GM06990 (cell line): ENCODE measurements at regions not wholly inside any gene's neighbourhood (a gene's known extent, or its start where the extent isn't known, plus 50 kb on each side); places are given as distances from the start of the nearest gene placed in this dataset.

ENCODE experiments used
- DNase-seq: peaks from one replicate; pipeline ENCODE4 v3.0.0-alpha.2; 2011; ENCODE audit not compliant: insufficient read length; ENCODE audit errors: extremely low read depth
- H3K27me3 ChIP-seq: replicated peaks from 2 replicates; pipeline ENCODE4 v1.6.0; 2011; ENCODE audit warnings: low read length; ENCODE audit not compliant: control insufficient read depth, insufficient read depth
- H3K36me3 ChIP-seq: 2 replicates; pipeline ENCODE4 v1.5.1; 2011; ENCODE audit warnings: low read length; ENCODE audit not compliant: control insufficient read depth, insufficient read depth
- H3K4me3 ChIP-seq: replicated peaks from 2 replicates; pipeline ENCODE4 v1.5.1; 2011; ENCODE audit warnings: low read depth, mild to moderate bottlenecking, control low read depth, low read length
- CTCF ChIP-seq: IDR thresholded peaks from 2 replicates; pipeline ENCODE4 v1.5.1; 2011; ENCODE audit warnings: low read length, control low read depth, mild to moderate bottlenecking, inconsistent platforms; ENCODE audit not compliant: insufficient read depth, poor library complexity, severe bottlenecking

DNA sequence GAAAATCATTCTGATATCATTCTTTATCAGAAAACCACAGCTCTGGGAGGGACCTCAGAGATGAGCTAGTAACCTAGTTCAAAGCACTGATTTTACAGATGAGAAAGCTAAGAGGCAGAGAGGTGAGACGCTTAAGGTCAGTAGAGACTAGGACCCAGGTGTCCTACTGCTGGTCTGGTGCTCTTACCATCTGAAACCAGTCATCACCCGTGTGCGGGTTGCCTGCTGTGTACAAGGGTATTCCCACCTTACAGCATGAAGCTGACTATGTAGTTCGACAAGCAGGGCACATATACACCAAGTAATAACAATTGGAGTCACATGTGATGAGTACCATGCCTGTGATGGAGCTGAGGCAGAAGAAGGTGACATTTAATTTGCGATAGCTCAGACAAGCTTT, 133.7 kb downstream of the ADAMTS15 start:
- Histone ChIP-seq H3K27me3 (no peaks in the 10 kb centered on the region; the same call in 1 of the 2 replicates), H3K36me3 (no peaks in the 10 kb centered on the region), H3K4me3 (no peak overlapping the region)
- no peak for DNase-seq
- no peak for TF ChIP-seq CTCF

DNA sequence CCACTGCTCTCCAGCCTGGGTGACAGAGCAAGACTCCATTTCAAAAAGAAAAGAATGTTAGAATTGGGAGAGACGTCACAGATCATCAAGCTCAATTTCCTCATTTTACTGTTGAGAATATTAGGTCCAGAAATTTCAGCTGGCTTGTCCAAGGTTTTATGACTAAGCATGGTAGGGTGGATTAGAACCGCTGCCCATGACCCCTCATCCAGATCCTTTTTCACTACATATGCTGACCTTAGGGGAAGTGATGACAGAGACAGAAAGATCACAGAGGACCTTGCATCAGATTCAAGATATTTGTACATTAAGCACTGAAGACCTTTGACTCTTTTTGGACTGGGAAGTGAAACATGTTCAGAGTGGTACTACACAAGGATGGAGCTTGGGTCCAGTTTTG, 134.5 kb downstream of the ADAMTS15 start:
- no peak for TF ChIP-seq CTCF
- DNase-seq, result no peak
- no peak overlapping the region for H3K4me3 ChIP-seq
- H3K36me3 ChIP-seq, result no peaks in the 10 kb centered on the region
- H3K27me3 ChIP-seq, result no peaks in the 10 kb centered on the region; the same call in 1 of the 2 replicates

- Histone ChIP-seq H3K4me3 (no peak overlapping the region), H3K27me3 (no peaks in the 10 kb centered on the region; the same call in 1 of the 2 replicates), H3K36me3 (no peaks in the 10 kb centered on the region)
- DNase-seq, result no peak
- no peak for TF ChIP-seq CTCF
Observed at GRCh38 chr11:130583801-130584211, 135.4 kb downstream of the ADAMTS15 start.

DNA sequence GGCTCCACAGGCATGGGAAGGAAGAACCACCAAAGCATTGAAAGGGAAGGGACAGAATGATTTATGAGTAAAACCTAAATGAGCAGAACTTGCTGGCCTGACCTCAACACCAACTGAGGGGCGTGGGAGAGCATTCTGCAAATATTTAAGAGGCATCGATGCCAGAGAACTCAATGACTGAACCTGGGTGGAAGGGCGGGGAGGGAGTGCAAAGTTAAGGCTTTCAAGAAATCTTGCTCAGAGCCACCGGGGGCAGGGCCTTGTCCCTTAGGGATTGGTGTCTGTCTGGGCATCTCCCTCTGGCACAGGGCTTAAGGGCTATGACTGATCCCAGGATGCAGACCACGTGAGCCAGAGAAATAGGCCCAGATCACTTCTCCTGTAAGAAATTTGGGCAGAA, 137.1 kb downstream of the ADAMTS15 start:
- H3K27me3 ChIP-seq, result no peaks in the 10 kb centered on the region; the same call in 1 of the 2 replicates
- TF ChIP-seq CTCF, result no peak
- H3K4me3 ChIP-seq, result no peak overlapping the region
- DNase-seq, result no peak
- no peaks in the 10 kb centered on the region for H3K36me3 ChIP-seq

- no peak overlapping the region for H3K4me3 ChIP-seq
- DNase-seq, result no peak
- TF ChIP-seq CTCF, result no peak
- H3K36me3 ChIP-seq, result no peaks in the 10 kb centered on the region
- no peaks in the 10 kb centered on the region; the same call in 1 of the 2 replicates for H3K27me3 ChIP-seq
Observed at GRCh38 chr11:130587658-130588057, 139.2 kb downstream of the ADAMTS15 start.

- Histone ChIP-seq H3K27me3 (no peaks in the 10 kb centered on the region; the same call in 1 of the 2 replicates), H3K36me3 (no peaks in the 10 kb centered on the region), H3K4me3 (no peak overlapping the region)
- DNase-seq, result no peak
- no peak for TF ChIP-seq CTCF
Observed at GRCh38 chr11:130588471-130588870, 140.0 kb downstream of the ADAMTS15 start.
